ENCODE measurements at regions not wholly inside any gene's neighbourhood (a gene's known extent, or its start where the extent isn't known, plus 50 kb on each side); places are given as distances from the start of the nearest gene placed in this dataset.

- Histone ChIP-seq H3K27me3 (replicated peaks; ENCODE audit: control insufficient read depth, insufficient read depth, low read length) (no peaks in the 10 kb centered on the region), H3K36me3 (ENCODE audit: control insufficient read depth, insufficient read depth, low read length) (no peaks in the 10 kb centered on the region), H3K4me3 (replicated peaks; ENCODE audit: low read depth, low read length) (no peak overlapping the region)
- no peak for TF ChIP-seq CTCF (IDR thresholded peaks at IDR 0.05; ENCODE audit: insufficient read depth, low read length, poor library complexity, severe bottlenecking)
- no peak for DNase-seq (ENCODE audit: extremely low read depth, insufficient read length)
These were observed 59.5 kb upstream of the TIPARP start for GRCh38 chr3:156614642-156615511.

GRCh38 chr3:156612903-156613302 is 58.0 kb upstream of the SSR3 start:
- no peaks in the 10 kb centered on the region for H3K27me3 ChIP-seq (replicated peaks; ENCODE audit: control insufficient read depth, insufficient read depth, low read length)
- no peaks in the 10 kb centered on the region for H3K36me3 ChIP-seq (ENCODE audit: control insufficient read depth, insufficient read depth, low read length)
- no peak overlapping the region for H3K4me3 ChIP-seq (replicated peaks; ENCODE audit: low read depth, low read length)
- TF ChIP-seq CTCF (IDR thresholded peaks at IDR 0.05; ENCODE audit: insufficient read depth, low read length, poor library complexity, severe bottlenecking): no peak
- DNase-seq (ENCODE audit: extremely low read depth, insufficient read length): no peak

- TF ChIP-seq CTCF (IDR thresholded peaks at IDR 0.05; ENCODE audit: insufficient read depth, low read length, poor library complexity, severe bottlenecking): no peak
- DNase-seq (ENCODE audit: extremely low read depth, insufficient read length): no peak
- H3K4me3 ChIP-seq (replicated peaks; ENCODE audit: low read depth, low read length): no peak overlapping the region
- no peaks in the 10 kb centered on the region for H3K36me3 ChIP-seq (ENCODE audit: control insufficient read depth, insufficient read depth, low read length)
- H3K27me3 ChIP-seq (replicated peaks; ENCODE audit: control insufficient read depth, insufficient read depth, low read length): no peaks in the 10 kb centered on the region
These were observed 57.1 kb upstream of the SSR3 start for GRCh38 chr3:156611870-156612494.

- no peaks in the 10 kb centered on the region for H3K36me3 ChIP-seq (ENCODE audit: control insufficient read depth, insufficient read depth, low read length)
- no peak for DNase-seq (ENCODE audit: extremely low read depth, insufficient read length)
- no peak overlapping the region for H3K4me3 ChIP-seq (replicated peaks; ENCODE audit: low read depth, low read length)
- no peaks in the 10 kb centered on the region for H3K27me3 ChIP-seq (replicated peaks; ENCODE audit: control insufficient read depth, insufficient read depth, low read length)
- no peak for TF ChIP-seq CTCF (IDR thresholded peaks at IDR 0.05; ENCODE audit: insufficient read depth, low read length, poor library complexity, severe bottlenecking)
These were observed 55.2 kb upstream of the SSR3 start for GRCh38 chr3:156610154-156610553.

- Histone ChIP-seq H3K4me3 (replicated peaks; ENCODE audit: low read depth, low read length) (no peak overlapping the region), H3K27me3 (replicated peaks; ENCODE audit: control insufficient read depth, insufficient read depth, low read length) (no peaks in the 10 kb centered on the region), H3K36me3 (ENCODE audit: control insufficient read depth, insufficient read depth, low read length) (no peaks in the 10 kb centered on the region)
- no peak for DNase-seq (ENCODE audit: extremely low read depth, insufficient read length)
- TF ChIP-seq CTCF (IDR thresholded peaks at IDR 0.05; ENCODE audit: insufficient read depth, low read length, poor library complexity, severe bottlenecking): no peak
These were observed 54.6 kb upstream of the SSR3 start for GRCh38 chr3:156609546-156609945.
